ENCODE measurements at regions not wholly inside any gene's neighbourhood (a gene's known extent, or its start where the extent isn't known, plus 50 kb on each side); places are given as distances from the start of the nearest gene placed in this dataset.

DNA sequence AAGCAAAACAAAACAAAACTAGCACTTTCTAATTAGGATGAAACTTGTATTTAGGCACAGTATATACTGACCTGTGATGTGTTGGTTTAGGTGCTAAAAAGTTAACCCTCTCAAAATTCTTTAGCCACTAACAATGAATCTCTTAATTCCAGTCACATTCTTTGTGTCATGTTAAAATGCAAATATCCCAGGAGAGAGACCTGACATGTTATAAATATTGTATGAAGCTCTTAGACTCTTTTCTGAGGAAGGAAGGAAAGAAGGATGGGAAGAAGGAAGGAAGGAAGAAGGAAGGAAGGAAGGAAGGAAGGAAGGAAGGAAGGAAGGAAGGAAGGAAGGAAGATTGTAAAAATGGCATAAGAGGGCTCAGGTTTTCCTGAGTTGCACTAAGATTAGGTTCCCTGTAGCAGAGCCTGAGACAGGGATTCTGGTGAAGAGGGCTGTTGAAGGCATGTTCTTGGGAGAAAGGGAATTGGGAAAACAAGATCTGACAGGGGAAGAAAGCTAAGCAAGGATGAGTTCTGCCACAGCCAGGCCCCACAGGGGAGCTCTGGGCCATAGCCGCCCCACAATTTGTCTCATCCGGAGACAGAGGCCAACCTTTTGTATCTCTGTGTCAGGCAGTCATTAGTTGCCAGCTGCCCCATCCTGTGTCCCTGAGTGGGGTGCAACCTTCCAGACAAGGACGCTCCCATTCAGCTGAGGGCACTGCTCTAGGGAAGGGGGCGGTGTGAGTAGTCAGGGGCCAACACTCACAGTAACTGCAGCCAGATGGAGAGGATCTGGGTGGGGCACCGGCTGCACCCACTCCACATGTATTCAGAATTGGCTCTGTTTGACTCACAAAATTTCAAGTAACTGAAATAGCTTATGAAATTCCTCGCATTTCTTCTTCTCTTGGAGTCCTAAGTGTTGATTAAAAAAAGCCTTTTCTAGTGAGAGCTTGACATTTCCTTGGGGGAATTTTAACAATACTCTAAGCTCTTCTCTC lies 189.3 kb upstream of the ARG1 start:
- DNase-seq: no peak

DNA sequence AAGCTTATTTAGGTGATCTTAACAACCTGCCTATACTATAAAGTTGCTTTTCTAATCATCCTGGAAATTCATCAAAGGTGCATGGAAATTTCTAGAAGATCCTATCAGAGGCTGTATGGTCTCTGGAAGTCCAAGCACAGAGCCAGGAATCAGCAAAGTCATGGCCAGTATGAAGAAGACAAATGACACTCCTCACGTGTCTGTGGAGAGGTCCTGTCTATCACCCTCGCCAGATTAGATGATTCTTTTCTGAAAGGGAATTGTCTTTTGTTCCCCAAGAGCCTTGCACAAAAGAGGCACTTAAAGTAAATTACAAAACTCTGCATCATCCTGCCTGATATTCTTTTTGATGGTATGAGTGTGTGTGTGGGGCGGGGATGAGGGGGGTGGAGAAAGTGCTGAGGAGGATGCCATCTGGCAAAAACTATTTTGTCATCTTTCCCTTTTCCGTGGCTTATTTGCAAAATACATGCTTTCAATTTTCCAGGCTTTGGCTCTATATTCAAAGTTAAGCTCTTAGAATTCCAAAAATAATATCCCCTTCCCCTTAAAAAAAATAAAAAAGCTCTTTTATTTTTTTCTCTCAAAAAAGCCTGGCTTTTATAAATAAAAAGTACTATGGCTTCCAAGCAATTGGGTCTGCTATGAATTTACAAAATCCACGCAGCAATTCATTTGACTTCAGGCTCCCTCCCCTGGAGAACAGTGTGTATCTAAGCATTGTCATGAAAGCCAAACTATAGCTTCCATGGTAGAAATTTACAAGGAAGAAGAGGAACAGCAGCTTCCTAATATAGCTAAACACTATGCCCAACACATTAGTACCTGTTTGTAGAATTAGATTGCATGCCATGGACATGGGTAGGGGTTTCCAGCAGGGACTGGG lies 185.2 kb upstream of the ARG1 start:
- no peak for DNase-seq

DNA sequence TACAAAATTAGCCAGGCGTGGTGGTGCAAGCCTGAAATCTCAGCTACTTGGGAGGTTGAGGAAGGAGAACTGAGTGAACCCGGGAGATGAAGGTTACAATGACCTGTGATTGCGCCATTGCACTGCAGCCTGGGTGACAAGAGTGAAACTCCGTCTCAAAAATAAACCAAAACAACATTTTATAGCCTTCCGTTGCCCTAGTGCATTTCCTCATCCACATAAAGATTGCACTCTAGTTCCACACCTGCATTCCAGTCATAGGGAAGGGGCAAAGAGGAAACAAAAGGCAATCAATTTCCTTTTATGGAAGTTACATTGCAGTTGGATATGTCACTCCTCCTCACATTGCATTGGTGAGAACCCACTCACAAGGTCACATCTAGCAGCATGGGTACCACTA lies 182.7 kb upstream of the ARG1 start:
- no peak for DNase-seq

DNA sequence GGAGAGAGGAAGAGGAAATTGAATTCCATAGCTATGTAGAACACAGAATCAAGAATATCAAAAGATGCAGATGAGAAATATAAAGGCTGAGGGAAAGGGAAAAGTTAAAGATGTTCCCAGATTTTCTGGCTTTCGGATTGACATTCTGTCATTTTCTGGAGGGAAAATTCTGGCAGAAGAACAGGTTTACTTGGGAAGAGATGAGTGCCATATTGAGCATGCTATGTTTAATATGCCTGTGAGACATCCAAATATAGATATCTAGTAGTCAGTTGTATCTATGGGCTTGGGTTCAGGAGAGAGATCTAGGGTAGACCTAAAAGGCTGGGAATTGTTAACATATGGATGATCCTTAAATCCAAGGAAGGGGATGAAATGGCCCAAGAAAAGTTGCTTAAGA lies 181.9 kb upstream of the ARG1 start:
- no peak for DNase-seq

DNA sequence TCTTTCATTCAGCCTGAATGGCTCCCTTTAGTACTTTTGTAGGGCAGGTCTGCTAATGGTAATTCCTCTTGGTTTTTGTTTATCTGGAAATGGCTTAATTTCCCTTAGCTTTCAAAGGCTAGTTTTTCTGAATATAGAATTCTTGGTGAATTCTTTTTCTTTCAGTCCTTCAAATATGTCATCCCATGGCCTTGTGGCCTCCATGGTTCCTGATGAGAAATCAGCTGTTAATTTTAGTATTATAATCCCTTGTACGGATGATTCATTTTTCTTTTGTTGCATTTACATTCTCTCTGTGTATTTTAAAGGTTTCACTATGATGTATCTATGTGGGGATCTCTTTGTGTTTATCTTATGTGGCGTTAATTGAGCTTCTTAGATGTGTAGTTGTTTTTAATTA lies 179.6 kb upstream of the ARG1 start:
- no peak for DNase-seq

DNA sequence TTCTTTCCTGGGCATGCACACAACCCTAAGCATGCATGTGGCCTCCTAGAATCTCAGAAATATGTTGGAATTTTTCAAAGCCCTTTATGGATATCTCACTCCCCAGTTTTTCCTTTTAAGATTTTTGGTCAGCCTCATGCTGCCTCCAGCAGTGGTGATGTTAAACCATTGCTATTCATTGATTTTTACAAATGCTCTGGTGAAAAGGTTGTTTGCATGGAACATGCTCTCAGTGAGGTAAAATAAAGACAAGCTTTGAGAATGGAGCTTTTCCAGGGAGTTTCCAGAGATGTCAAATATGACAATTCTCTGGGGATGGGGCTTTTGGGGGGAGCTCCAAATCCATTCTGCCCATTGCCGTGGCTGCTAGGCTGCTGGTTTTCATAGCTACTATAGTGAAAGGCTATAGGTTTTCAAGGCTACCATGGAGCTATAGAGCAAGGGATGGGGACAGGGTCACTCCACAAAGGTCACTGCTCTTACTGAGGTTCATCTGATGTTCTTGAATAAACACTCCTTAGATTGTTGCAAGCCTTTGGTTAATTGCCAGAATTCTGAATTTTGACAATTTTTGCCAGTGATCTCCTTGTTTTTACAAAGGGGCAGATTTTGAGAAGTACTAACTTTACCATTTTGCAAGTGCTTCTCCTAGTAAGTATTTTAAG lies 178.1 kb upstream of the ARG1 start:
- no peak for DNase-seq

DNA sequence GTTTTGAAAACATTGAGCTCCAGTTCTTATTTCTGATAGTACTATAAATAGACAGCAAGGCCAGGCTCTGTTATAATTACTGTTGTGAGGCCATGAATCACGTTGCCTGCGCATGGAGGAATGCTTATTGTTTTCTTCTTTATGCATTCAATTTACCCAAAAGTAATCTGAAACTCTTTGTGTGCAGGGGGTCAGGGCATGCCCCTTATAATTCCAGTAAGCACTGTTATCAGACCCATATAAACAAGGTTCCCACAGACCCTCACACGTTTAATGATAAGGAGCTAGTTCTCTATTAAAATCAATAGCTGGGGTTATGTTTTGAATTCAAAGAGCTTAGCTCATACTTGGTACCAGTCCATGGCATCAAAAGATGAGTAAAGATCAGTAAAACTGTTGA lies 174.8 kb upstream of the ARG1 start:
- no peak for DNase-seq

DNA sequence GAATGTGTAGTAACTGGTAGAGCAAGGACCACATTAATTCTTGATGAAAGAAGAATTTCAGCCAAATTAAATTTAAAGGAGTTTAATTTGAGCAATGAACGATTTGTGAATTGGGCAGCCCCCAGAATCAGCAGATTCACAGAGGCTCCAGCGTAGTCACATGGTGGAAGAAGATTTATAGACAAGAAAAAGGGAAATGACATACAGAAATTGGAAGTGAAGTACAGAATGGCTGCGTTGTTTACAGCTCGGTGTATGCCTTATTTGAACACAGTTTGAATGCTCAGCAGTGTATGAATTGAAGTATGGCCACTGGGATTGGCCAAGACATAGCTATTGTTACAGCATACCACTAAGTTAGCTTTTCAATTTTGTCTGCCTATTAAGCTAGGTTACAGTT lies 173.6 kb upstream of the ARG1 start:
- no peak for DNase-seq

DNA sequence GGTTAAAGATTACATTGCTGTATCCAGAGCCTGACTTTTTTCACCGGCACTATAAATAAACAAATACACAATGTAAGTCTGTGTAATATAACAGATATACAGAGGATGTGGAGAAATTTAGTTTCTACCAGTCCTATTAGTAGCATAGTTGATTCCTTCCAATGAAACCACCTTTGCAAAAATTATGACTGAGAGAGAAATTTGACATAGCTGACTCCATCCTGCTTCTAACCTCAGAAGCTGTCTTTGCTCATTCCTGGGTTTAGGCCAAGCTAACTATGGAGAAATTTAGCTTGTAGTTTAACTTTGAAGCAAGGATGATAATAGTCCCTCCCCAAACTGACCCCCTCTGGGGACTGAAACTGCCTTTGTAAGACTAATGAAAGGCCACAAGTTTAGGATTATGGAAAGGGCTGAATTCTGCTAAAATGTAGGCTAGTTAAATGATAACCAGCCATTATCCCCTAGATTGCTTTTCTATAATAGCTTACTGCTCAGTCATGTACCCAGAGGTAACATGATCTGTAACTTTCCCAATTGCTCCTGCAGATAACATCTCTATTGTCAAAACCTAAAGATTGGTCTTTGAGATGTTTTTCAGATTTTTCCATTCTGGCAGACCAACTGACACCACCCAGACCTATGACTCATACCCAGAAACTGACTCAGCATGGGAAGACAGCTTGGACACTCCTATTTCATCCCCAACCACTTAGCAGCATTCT lies 172.8 kb upstream of the ARG1 start:
- DNase-seq: no peak

DNA sequence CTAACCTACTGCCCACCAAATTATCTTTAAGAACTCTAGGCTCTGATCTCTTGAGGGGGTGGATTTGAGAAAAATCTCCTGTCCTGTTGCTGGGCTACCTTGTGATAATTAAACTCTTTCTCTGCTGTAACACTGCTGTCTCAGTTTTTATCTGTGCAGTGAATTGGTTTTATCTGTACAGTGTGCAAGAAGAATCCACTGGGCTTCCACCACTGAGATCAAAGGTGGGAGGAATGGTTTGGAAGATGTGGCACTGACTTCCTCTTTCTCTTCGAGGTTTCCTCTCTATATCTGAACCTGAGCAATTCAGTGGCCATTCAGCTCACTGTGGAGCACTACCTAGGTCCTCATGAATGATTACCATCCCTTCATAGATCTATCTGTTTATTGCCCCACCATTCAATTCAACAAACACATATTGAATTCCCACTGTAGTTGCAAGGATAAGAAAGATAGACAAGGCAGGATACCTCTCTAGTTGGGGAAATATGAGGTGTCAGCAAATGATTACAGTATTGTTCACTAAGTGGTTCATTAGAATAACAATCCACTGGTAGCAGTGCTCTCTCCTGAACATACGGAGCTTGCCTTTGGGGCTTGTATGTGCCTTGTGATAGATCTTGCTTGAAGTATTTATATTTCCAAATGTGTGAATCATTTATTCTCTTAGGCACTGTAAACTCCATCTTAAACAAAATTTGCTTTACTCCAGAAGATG lies 172.1 kb upstream of the ARG1 start:
- DNase-seq: no peak

DNA sequence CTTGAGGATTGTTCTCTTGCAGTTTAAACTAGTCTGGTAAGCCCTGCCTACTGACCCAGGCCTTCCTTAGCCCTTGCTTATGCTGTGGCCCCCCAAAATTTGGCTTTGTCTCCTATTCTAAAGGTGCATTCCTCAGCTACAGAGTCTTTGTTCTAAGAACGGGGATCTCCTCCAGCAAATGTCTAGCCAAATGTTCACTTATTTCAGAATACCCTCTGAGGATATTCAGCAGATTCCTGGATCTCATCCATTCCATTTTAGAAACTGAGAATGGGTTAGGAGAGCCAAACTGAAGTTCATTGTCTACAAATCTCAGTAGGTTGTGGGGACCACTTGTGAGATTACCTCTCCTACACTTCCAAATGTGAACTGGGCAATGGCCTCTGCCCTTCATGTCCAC lies 164.2 kb upstream of the ARG1 start:
- no peak for DNase-seq

DNA sequence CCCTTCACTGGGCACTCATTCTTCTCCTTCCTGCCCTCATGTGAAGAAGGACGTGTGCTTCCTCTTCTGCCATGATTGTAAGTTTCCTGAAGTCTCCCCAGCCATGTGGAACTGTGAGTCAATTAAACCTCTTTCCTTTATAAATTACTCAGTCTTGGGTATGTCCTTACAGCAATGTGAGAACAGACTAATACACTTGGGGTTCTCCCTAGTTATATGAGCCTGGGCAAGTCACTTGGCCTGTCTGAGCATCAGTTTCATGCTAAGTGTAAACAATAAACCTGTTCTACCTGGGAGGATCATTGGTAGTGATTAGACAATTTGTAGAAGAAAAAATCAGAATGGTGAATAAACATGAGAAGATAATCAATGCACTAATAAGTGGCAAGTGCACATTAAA lies 162.2 kb upstream of the ARG1 start:
- DNase-seq: no peak

DNA sequence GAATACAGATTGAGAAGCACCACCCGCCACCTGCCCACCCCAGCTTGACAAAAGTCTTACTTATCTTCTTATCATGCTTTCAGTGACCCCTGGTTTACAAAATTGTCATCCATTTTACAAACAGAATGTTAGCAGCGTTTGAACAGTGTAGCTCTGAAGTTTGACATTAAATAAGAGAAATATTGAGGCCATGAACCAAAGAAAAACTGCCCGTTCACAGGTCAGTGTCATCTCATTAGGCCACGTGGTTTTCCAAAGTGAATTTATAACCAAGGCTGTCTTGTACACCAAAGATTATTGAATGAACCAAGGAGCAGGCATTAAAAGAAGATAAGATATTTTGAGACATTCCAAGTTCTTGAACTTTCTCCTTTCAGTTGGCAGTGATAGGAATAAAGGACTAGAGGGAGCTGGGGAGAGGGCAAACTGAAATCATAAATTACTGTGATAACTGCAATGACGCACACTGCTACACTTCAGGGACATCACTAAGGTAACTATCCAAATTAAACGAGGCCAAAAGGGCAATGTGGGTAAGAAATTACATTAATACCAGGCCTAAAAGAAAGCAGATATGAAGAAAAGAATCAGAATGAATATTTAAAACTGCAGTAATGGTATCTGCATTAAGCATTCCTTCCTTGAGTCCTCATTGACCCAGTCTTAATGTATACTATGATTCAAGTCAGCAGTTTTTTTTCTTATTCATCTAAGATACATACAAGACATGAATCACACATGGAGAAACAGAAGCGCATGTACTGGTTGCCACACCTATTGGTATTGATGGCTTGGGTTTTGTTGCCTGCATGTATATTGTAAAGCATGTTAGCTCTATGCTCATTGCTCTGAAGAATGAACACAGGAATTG lies 159.8 kb upstream of the ARG1 start:
- no peak for DNase-seq

DNA sequence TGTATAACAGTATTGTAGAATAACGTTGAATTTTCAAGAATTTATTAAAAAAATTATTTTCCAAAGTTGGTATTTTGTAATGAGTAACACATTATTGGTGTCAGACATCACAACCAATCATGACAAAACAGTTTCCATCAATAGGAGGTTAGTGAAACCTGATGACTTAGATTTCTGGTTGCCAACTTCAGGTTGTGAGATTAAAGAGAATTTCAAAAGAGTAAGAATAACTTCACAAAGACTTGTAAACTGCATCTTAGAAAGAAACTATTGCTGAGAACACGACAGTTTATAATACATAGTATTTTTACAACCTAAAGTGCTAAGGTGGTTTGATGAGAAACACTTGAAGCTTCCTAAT lies 159.2 kb upstream of the ARG1 start:
- no peak for DNase-seq

DNA sequence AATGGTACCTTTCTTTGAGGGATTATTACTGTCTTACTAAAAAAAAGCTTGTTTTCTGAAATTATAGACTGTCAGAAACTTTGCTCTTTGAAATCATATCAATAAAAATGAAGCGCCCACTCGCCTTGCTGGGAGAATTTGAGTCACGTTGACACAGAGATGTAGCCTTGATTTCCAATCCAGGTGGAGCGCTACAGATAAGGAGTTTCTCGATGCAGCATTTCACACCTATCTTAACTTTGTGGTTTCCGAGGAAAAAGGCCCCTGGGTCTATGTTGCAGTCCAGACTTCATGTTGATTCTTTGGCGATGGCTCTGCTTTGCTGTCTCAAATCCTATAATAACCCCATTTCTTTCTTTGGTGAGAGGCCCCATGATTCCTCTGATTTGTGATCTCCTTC lies 158.1 kb upstream of the ARG1 start:
- no peak for DNase-seq

DNA sequence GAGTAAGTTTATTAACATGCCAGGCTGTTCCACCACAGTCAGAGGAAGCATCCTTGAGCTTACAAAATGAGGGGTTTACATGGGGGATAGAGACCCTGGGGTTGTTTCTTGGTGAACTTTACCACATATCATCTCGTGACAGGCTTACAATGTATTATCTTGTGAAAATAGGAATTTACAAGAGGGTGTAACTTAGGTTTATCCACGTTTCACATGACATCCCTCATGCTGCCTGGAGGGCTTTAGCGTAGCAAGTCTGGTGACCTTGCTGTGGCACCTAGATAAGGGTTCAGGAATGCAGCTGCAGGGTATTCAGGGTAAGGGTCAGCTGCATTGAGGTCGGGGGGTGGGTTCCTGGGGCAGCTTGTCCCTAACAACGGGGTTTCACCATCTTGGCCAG lies 154.6 kb upstream of the ARG1 start:
- DNase-seq: no peak

DNA sequence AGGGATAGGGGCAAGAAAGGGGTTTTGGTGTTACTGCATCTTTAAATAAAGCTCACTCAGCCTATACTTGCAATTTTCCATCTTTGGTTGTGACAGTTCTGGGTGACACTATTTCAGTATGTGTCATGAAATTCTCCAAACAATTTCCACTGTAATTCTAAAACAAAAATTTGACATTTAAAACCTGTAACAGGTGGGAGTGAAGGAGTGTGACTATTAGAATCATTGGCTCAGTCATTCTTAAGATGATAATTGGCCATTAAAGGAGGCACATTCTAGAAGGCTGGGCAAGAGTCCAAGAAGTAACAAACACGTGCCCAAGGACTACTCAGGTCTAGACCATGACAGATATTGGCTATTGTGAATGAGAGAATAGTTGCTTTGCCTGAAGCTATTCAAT lies 153.3 kb upstream of the ARG1 start:
- DNase-seq: no peak

DNA sequence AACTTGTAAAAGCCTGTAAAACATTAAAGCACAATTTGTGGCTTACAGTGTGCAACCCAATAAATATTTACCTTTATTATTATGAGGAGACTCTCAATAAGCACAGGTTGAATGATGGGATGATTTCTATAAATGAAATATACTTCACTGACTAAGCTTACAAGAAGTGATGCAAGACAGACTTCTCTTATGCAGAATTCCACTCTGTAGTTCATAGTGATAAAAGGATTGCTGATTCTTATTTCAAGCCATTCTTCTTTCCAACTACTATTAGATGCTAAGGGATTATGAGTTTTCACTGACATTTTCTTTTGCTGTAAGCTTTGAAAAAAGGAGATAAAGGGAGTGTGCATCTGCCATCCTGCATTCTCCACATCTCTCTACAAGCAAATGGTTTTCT lies 149.0 kb upstream of the ARG1 start:
- no peak for DNase-seq

DNA sequence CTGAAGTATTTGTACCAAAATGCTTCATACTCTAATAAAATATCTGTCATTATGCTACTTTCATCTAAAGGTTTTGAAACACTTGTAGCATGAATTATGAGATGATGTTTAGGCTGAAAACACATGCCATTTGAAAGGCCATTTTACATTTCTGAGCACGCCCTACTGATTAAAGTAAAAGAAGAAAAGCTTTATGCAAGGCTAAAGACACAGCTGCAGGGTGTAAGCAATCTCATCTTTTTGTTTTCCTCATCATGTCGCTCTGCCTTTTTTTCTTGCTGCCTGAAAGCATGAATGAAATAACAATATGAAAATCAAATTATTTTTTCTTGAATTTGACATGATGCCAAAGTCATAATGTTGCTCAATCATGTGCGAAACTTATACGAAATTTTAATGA lies 148.6 kb upstream of the ARG1 start:
- DNase-seq: no peak

DNA sequence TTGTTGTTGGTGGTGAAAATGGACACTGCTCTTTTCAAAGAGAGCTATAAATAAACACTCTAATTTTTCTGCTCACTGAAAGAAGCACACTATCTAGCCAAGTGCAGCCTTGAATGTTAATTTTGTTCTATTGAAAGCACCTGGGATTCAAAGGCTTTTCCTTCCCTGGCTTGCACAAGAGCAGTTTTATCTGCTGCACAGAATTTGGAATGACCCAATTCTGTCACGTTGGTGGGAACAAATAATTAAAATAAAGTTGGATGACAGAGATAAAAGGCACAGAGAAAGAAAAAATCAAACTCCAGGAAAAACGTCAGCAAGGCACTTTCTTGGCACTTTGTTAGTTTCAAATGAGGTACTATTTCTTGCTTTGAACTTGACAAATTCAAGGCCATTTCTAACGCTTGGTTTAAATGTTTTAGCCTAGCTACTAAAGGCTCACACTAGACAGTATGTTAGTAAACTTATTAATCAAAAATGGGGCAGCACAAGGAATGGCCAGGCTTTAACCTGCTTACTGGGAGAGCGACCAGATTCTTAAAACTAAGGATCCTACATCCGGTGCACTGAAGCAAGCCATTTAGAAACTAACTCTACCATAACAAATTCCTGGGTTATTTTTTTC lies 145.5 kb upstream of the ARG1 start:
- DNase-seq: no peak

All from inflammatory macrophage (primary cell).